Astrocyte (in vitro differentiated cells and primary cell): ENCODE measurements at regions not wholly inside any gene's neighbourhood (a gene's known extent, or its start where the extent isn't known, plus 50 kb on each side); places are given as distances from the start of the nearest gene placed in this dataset.

Source experiments
- EZH2 ChIP-seq: IDR thresholded peaks from 2 replicates; pipeline ENCODE4 v1.6.1; 2012; ENCODE audit warnings: mild to moderate bottlenecking, low read length, inconsistent platforms; ENCODE audit not compliant: insufficient read depth
- TF ChIP-seq, protein P1 (sequence below): IDR thresholded peaks from 2 replicates; pipeline ENCODE4 v1.5.1; 2011; ENCODE audit warnings: low read depth, mild to moderate bottlenecking, inconsistent platforms, low read length, moderate library complexity; ENCODE audit not compliant: insufficient read depth

DNA sequence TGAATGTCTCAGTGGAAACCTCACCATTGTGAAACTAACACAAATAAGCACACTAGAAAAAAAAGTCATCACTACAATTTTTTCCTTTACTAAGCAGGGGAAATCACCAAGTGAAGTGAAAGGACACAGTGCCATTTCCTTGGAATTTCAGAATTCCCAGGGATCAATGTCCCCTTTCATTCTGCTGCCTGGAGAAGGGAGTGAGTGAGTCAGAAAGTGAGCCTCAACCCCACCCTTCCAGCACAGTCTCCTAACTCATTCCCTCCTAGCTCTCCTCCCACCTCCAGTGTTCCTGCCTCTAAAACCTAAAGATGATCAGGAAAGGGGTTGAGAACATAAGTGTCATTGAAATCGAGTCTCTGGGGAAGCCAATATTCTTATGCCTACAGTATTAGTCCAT lies 608.5 kb downstream of the RNF144A start:
- TF ChIP-seq, protein P1, sequence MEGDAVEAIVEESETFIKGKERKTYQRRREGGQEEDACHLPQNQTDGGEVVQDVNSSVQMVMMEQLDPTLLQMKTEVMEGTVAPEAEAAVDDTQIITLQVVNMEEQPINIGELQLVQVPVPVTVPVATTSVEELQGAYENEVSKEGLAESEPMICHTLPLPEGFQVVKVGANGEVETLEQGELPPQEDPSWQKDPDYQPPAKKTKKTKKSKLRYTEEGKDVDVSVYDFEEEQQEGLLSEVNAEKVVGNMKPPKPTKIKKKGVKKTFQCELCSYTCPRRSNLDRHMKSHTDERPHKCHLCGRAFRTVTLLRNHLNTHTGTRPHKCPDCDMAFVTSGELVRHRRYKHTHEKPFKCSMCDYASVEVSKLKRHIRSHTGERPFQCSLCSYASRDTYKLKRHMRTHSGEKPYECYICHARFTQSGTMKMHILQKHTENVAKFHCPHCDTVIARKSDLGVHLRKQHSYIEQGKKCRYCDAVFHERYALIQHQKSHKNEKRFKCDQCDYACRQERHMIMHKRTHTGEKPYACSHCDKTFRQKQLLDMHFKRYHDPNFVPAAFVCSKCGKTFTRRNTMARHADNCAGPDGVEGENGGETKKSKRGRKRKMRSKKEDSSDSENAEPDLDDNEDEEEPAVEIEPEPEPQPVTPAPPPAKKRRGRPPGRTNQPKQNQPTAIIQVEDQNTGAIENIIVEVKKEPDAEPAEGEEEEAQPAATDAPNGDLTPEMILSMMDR, result no peak
- no peak for TF ChIP-seq EZH2
